Esophagus squamous epithelium (tissue), 5 donors: ENCODE measurements at regions not wholly inside any gene's neighbourhood (a gene's known extent, or its start where the extent isn't known, plus 50 kb on each side); places are given as distances from the start of the nearest gene placed in this dataset.

Experiments
- DNase-seq: peaks from one replicate; lab custom pipeline; 2025; lab: John Stamatoyannopoulos, UW
- H3K27ac ChIP-seq, 4 donors: fragments of 200-600 bp; sonication (generic); one replicate each; pipeline ENCODE4 v1.5.1; 2016 to 2019; ENCODE audit warnings: mild to moderate bottlenecking in 1 of 4
- H3K27me3 ChIP-seq, 4 donors: fragments of 200-600 bp; sonication (generic); 1 replicate in 3 of 4; 2 replicates in 1 of 4; pipeline versions ENCODE4 v1.5.1 to v1.6.0; 2017 to 2021; ENCODE audit warnings: antibody characterized with exemption in 1 of 4
- H3K36me3 ChIP-seq, 3 donors: fragments of 200-600 bp; sonication (generic); one replicate each; pipeline ENCODE4 v1.5.1; 2016 to 2019
- H3K4me1 ChIP-seq, 3 donors: fragments of 200-600 bp; sonication (generic); one replicate each; pipeline ENCODE4 v1.5.1; 2017 to 2019
- H3K4me3 ChIP-seq, 4 donors: fragments of 200-600 bp; sonication (generic); 1 replicate in 3 of 4; 2 replicates in 1 of 4; pipeline ENCODE4 v1.5.1; 2016 to 2019; ENCODE audit warnings: mild to moderate bottlenecking in 2 of 4, moderate library complexity in 1 of 4
- H3K9me3 ChIP-seq, 3 donors: fragments of 200-600 bp; sonication (generic); one replicate each; pipeline ENCODE4 v1.5.1; 2016 to 2019
- POLR2A ChIP-seq, 4 donors: fragments of 450-650 bp; IDR thresholded peaks; one replicate each; pipeline ENCODE4 v1.6.1; 2017; ENCODE audit warnings: antibody characterized with exemption in 4 of 4, mild to moderate bottlenecking in 4 of 4, moderate library complexity in 3 of 4
- WGBS, 2 donors: methylation state at CpG; one replicate each; pipeline ENCODE4 v1.1.5; 2018; 5-methylcytosine and 5-hydroxymethylcytosine counted together
- intact Hi-C: fragments of 100-400 bp; cut with DNase I; formaldehyde crosslinking; loops from one replicate; pipeline ENCODE4 v1.15.0; 2022
- TF ChIP-seq, protein P1 (sequence below), 6 experiments: fragments of 450-650 bp in 4 of 6; fragments of 200-600 bp in 2 of 6; sonication (generic) in 2 of 6; IDR thresholded peaks; one replicate each; pipeline ENCODE4 v1.5.1; 2016 to 2019; ENCODE audit warnings: antibody characterized with exemption in 6 of 6, mild to moderate bottlenecking in 4 of 6, moderate library complexity in 4 of 6
- donor health status: DM: yes; HTN: yes; CAD: no.

DNA sequence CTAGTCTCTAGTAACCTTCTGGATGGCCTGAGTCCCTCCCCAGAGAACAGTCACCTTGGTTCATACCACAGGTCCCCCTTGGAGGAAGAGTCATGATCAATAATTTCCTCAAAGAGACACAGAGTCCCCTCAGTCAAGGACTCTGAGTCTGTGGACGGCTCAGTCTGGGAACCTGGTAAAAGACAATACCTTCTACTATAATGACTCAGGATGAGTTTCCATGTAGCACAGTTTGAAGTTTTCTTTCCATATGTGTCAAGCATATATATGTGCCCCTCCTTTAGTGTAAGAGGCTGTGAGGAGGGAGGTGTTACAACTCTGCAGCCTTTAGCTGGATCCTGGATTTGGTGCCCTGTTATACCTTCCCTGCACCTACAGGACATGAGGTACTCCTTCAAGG, 54.4 kb upstream of the TSKU start:
- 50 to 80% methylated on average over 1 of the region's 1 CpG for WGBS, 2 donors
- intact Hi-C loops: no loop called here
- no peaks in the 10 kb centered on the region for H3K36me3 ChIP-seq
- DNase-seq: no peak
- peaks cover 0 to 13% (median 0%) of the 10 kb centered on the region in 4 donors for H3K27me3 ChIP-seq
- no peaks in the 10 kb centered on the region for H3K4me1 ChIP-seq
- no peaks in the 10 kb centered on the region for H3K9me3 ChIP-seq
- no peak overlapping the region for H3K27ac ChIP-seq
- no peak overlapping the region for H3K4me3 ChIP-seq
- TF ChIP-seq, protein P1, sequence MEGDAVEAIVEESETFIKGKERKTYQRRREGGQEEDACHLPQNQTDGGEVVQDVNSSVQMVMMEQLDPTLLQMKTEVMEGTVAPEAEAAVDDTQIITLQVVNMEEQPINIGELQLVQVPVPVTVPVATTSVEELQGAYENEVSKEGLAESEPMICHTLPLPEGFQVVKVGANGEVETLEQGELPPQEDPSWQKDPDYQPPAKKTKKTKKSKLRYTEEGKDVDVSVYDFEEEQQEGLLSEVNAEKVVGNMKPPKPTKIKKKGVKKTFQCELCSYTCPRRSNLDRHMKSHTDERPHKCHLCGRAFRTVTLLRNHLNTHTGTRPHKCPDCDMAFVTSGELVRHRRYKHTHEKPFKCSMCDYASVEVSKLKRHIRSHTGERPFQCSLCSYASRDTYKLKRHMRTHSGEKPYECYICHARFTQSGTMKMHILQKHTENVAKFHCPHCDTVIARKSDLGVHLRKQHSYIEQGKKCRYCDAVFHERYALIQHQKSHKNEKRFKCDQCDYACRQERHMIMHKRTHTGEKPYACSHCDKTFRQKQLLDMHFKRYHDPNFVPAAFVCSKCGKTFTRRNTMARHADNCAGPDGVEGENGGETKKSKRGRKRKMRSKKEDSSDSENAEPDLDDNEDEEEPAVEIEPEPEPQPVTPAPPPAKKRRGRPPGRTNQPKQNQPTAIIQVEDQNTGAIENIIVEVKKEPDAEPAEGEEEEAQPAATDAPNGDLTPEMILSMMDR (IDR thresholded peaks at IDR 0.05): no peak
- no peak for TF ChIP-seq POLR2A (IDR thresholded peaks at IDR 0.05)

DNA sequence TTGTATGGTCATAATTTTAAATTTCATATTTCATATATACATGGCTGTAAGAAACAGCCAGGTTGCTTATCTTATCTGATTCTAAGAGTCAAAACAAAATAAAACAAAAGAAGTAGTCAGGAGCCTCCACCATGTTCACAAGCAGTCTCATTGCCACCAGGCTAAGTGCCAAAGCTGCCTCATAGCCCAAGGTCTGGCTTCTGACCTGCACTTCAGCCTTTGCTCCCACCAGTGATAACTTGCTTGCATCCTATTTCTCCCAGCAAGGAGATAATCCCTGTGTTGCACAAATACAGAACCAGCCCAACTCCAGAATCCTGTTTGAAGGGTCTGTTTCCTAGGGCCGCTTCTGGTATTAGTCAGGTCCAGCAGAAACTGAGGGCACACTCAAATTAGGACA, 53.9 kb upstream of the TSKU start:
- 78% methylated on average over 1 of the region's 1 CpG; no CpG with 5 or more reads in 1 of the 2 donors for WGBS, 2 donors
- TF ChIP-seq, protein P1 (IDR thresholded peaks at IDR 0.05): no peak
- no peak for TF ChIP-seq POLR2A (IDR thresholded peaks at IDR 0.05)
- no peaks in the 10 kb centered on the region for H3K36me3 ChIP-seq
- H3K4me1 ChIP-seq: peaks cover 0 to 3% (median 2%) of the 10 kb centered on the region in 3 donors
- no peak for DNase-seq
- no peaks in the 10 kb centered on the region for H3K9me3 ChIP-seq
- no peak overlapping the region for H3K27ac ChIP-seq
- intact Hi-C loops: no loop called here
- no peak overlapping the region for H3K4me3 ChIP-seq
- H3K27me3 ChIP-seq: peaks cover 0 to 9% (median 0%) of the 10 kb centered on the region in 4 donors

DNA sequence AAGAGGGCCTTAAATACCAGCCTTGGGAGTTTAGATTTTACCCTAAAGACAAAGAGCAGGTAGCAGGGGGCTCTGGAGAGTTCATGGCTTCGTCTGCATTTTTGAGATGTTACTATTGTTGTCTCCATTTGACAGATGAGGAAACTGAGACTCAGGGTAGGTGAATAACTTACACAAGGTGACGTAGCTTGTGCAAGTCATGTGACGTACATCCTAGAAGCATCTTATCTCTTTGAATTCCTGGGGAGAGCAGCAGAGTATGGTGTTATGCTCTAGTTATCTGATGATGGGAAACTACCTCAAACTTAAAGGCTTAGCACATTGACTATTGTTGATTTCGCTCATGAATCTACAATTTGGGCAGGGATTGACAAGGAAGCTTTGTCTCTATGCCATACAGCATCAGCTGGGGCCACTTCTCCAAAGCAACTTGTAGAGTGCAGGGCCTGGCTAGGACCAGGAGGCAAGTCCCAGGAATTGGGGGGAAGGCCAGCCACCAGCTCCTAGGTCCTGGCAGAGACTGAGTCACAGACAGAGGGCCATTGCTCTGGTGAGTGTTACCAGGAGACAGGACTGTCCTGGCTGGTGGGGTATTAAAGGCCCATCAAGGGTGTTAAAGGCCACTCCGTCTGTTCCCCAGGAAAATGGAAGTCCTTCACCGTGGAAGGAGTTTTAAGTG, 52.1 kb upstream of the TSKU start:
- no peak for TF ChIP-seq POLR2A (IDR thresholded peaks at IDR 0.05)
- TF ChIP-seq, protein P1 (IDR thresholded peaks at IDR 0.05): no peak
- Histone ChIP-seq H3K27me3 (no peaks in the 10 kb centered on the region), H3K4me3 (no peak overlapping the region), H3K4me1 (peaks cover 0 to 18% (median 10%) of the 10 kb centered on the region in 3 donors), H3K36me3 (no peaks in the 10 kb centered on the region), H3K9me3 (no peaks in the 10 kb centered on the region), H3K27ac (no peak overlapping the region)
- intact Hi-C loops: loop anchor here (10.0 kb wide), 2 partner anchors 184 to 314 kb away; no protein-coding TSS in a partner anchor
- 72 to 77% methylated on average over 5 to 6 of the region's 6 CpGs for WGBS, 2 donors
- no peak for DNase-seq

DNA sequence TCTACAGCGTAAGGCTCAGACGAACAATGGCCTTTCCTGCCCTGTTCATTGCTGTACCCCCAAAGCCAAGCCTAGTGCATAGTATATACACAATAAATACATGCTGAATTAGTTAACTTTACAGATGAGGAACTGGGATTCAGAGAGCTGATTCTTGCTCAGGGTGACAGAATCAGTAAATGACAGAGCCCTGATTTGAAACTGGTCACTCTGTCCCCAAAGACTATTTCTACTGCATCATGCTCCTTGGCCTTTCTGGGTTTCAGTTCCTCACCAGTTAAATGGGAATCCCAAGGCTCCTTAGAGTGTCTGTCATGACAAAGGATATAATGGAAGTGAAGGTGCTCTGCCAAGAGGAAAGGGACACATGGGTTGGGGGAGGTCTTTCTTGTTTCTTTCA, 50.5 kb upstream of the TSKU start:
- DNase-seq: no peak
- H3K27me3 ChIP-seq: no peaks in the 10 kb centered on the region
- WGBS, 2 donors: 74 to 100% methylated on average over 2 of the region's 2 CpGs
- no peaks in the 10 kb centered on the region for H3K36me3 ChIP-seq
- H3K27ac ChIP-seq: no peak overlapping the region
- no peak for TF ChIP-seq POLR2A (IDR thresholded peaks at IDR 0.05)
- TF ChIP-seq, protein P1 (IDR thresholded peaks at IDR 0.05): no peak
- peaks cover 0 to 18% (median 10%) of the 10 kb centered on the region in 3 donors for H3K4me1 ChIP-seq
- no peak overlapping the region for H3K4me3 ChIP-seq
- H3K9me3 ChIP-seq: no peaks in the 10 kb centered on the region
- intact Hi-C loops: loop anchor here (10.0 kb wide), 2 partner anchors 182 to 312 kb away; no protein-coding TSS in a partner anchor
